GM23338 (cell line): ENCODE measurements at regions not wholly inside any gene's neighbourhood (a gene's known extent, or its start where the extent isn't known, plus 50 kb on each side); places are given as distances from the start of the nearest gene placed in this dataset.

ENCODE experiments used
- ATAC-seq: fragments of 200-7000 bp; cut with Tn5 transposase; 3 replicates; pipeline ENCODE4 v1.9.1; 2020
- DNase-seq: peaks from one replicate; pipeline ENCODE4 v3.0.0-alpha.2; 2015; ENCODE audit warnings: low spot score
- H2AFZ ChIP-seq: fragments of 200-600 bp; sonication (generic); 2 replicates; pipeline ENCODE4 v1.8.0; 2016; ENCODE audit warnings: antibody characterized with exemption, mild to moderate bottlenecking, moderate library complexity
- H3F3A ChIP-seq: fragments of 200-600 bp; sonication (generic); replicated peaks from 2 replicates; pipeline ENCODE4 v1.8.0; 2017; ENCODE audit warnings: antibody characterized with exemption, mixed run types, low read depth
- H3K27ac ChIP-seq: fragments of 200-600 bp; sonication (generic); 2 replicates; pipeline ENCODE4 v1.6.1; 2016; ENCODE audit warnings: low read depth
- H3K27me3 ChIP-seq: fragments of 200-600 bp; sonication (generic); 2 replicates; pipeline ENCODE4 v1.8.0; 2016; ENCODE audit warnings: mild to moderate bottlenecking, mixed run types, moderate library complexity; ENCODE audit not compliant: insufficient read depth
- H3K36me3 ChIP-seq: fragments of 200-600 bp; sonication (generic); 2 replicates; pipeline ENCODE4 v1.8.0; 2016; ENCODE audit warnings: mild to moderate bottlenecking; ENCODE audit not compliant: insufficient read depth
- H3K4me1 ChIP-seq: fragments of 200-600 bp; sonication (generic); 2 replicates; pipeline ENCODE4 v1.8.0; 2016; ENCODE audit warnings: mild to moderate bottlenecking, moderate library complexity; ENCODE audit not compliant: insufficient read depth
- H3K4me2 ChIP-seq: fragments of 200-600 bp; sonication (generic); 2 replicates; pipeline ENCODE4 v1.7.1; 2017; ENCODE audit warnings: mixed run types
- H3K4me3 ChIP-seq: fragments of 200-600 bp; sonication (generic); 2 replicates; pipeline ENCODE4 v1.6.1; 2016; ENCODE audit warnings: mixed run types
- H3K79me2 ChIP-seq: fragments of 200-600 bp; sonication (generic); replicated peaks from 2 replicates; pipeline ENCODE4 v1.8.0; 2017; ENCODE audit warnings: mild to moderate bottlenecking; ENCODE audit not compliant: insufficient read depth
- H3K9me2 ChIP-seq: fragments of 200-600 bp; sonication (generic); 2 replicates; pipeline ENCODE4 v1.8.0; 2017; ENCODE audit not compliant: insufficient read depth
- H4K20me1 ChIP-seq: fragments of 200-600 bp; sonication (generic); replicated peaks from 2 replicates; pipeline ENCODE4 v1.8.0; 2017; ENCODE audit warnings: mild to moderate bottlenecking; ENCODE audit not compliant: insufficient read depth
- H3K27ac Mint-ChIP-seq: 2 replicates; pipeline ENCODE4 v1.8.0; 2020; ENCODE audit warnings: inconsistent platforms, mild to moderate bottlenecking, moderate library complexity, mixed read lengths
- H3K27me3 Mint-ChIP-seq: 3 replicates; pipeline ENCODE4 v1.8.0; 2022; ENCODE audit warnings: low read depth, mild to moderate bottlenecking, moderate library complexity, mixed read lengths, inconsistent platforms; ENCODE audit not compliant: insufficient read depth, poor library complexity
- H3K36me3 Mint-ChIP-seq: 3 replicates; pipeline ENCODE4 v1.8.0; 2021; ENCODE audit warnings: low read depth, mild to moderate bottlenecking, inconsistent platforms, moderate library complexity, mixed read lengths
- H3K4me1 Mint-ChIP-seq: 3 replicates; pipeline ENCODE4 v1.8.0; 2020; ENCODE audit warnings: mild to moderate bottlenecking, inconsistent platforms, mixed read lengths
- H3K4me3 Mint-ChIP-seq: 3 replicates; pipeline ENCODE4 v1.8.0; 2021; ENCODE audit warnings: moderate library complexity, mild to moderate bottlenecking, inconsistent platforms, mixed read lengths
- H3K9me3 Mint-ChIP-seq: 3 replicates; pipeline ENCODE4 v1.8.0; 2020; ENCODE audit warnings: moderate library complexity, mild to moderate bottlenecking, inconsistent platforms, mixed read lengths
- CREB1 ChIP-seq: fragments of 250-450 bp; sonication (Bioruptor Pico); IDR thresholded peaks from 2 replicates; pipeline ENCODE4 v1.5.0; 2020; ENCODE audit warnings: low read depth, mild to moderate bottlenecking, moderate library complexity
- EZH2 ChIP-seq: fragments of 200-600 bp; sonication (generic); IDR thresholded peaks from one replicate; pipeline ENCODE4 v1.8.0; 2017; ENCODE audit warnings: antibody characterized with exemption, mild to moderate bottlenecking, low read depth; ENCODE audit not compliant: unreplicated experiment
- EZH2phosphoT487 ChIP-seq: fragments of 200-600 bp; sonication (generic); IDR thresholded peaks from one replicate; pipeline ENCODE4 v1.8.1; 2018; ENCODE audit warnings: antibody characterized with exemption; ENCODE audit not compliant: unreplicated experiment
- JUNB ChIP-seq: IDR thresholded peaks from one replicate; pipeline ENCODE4 v1.6.1; 2016; ENCODE audit warnings: antibody characterized with exemption; ENCODE audit not compliant: unreplicated experiment
- NANOG ChIP-seq: IDR thresholded peaks from 2 replicates; pipeline ENCODE4 v1.6.1; 2016; ENCODE audit warnings: antibody characterized with exemption, borderline replicate concordance
- POLR2AphosphoS5 ChIP-seq: IDR thresholded peaks from 2 replicates; pipeline ENCODE4 v1.6.1; 2016; ENCODE audit warnings: antibody characterized with exemption, low read depth
- STAT1 ChIP-seq: IDR thresholded peaks from one replicate; pipeline ENCODE4 v1.6.1; 2016; ENCODE audit warnings: antibody characterized with exemption; ENCODE audit not compliant: unreplicated experiment
- ZNF114 ChIP-seq: fragments of 250-450 bp; sonication (Bioruptor Pico); IDR thresholded peaks from 2 replicates; pipeline ENCODE4 v1.5.0; 2020; ENCODE audit warnings: mild to moderate bottlenecking, moderate library complexity
- ZNF331 ChIP-seq: fragments of 250-450 bp; sonication (Bioruptor Pico); IDR thresholded peaks from 2 replicates; pipeline ENCODE4 v1.5.0; 2020; ENCODE audit warnings: low read depth, mild to moderate bottlenecking, moderate library complexity
- ZNF462 ChIP-seq: fragments of 250-450 bp; sonication (Bioruptor Pico); IDR thresholded peaks from 2 replicates; pipeline ENCODE4 v1.5.0; 2020; ENCODE audit warnings: mild to moderate bottlenecking, moderate library complexity
- TF ChIP-seq, protein P1 (sequence below), 2 experiments: fragments of 200-600 bp in 1 of 2; sonication (generic) in 1 of 2; conservative IDR thresholded peaks; 2 replicates each; pipeline versions ENCODE4 v1.5.1 to v1.6.1; 2016 to 2017; ENCODE audit warnings: antibody characterized with exemption in 2 of 2, low read depth in 2 of 2, mild to moderate bottlenecking in 2 of 2, moderate library complexity in 1 of 2
- TF ChIP-seq, protein P2 (sequence below): IDR thresholded peaks from one replicate; pipeline ENCODE4 v1.6.1; 2018; ENCODE audit warnings: antibody characterized with exemption; ENCODE audit not compliant: unreplicated experiment

GRCh38 chr10:128642502-128642901 lies 516.3 kb upstream of the MKI67 start:
- Mint-ChIP-seq H3K27me3 (no peaks in the 10 kb centered on the region), H3K4me3 (no peak overlapping the region), H3K36me3 (no peaks in the 10 kb centered on the region), H3K27ac (no peak overlapping the region), H3K9me3 (no peaks in the 10 kb centered on the region; the same call in 2 of the 3 replicates), H3K4me1 (no peaks in the 10 kb centered on the region)
- no peak overlapping the region for H3K27ac ChIP-seq
- ATAC-seq (no peak), DNase-seq (no peak)
- H3K4me3 ChIP-seq: no peak overlapping the region
- no peak overlapping the region for H2AFZ ChIP-seq
- H3K27me3 ChIP-seq: no peaks in the 10 kb centered on the region
- H3K4me1 ChIP-seq: no peaks in the 10 kb centered on the region
- TF ChIP-seq EZH2: no peak
- no peak for TF ChIP-seq ZNF114 (CRISPR knock-in tag)
- no peak for TF ChIP-seq CREB1
- no peak for TF ChIP-seq ZNF331
- TF ChIP-seq STAT1: no peak
- no peak for TF ChIP-seq POLR2AphosphoS5
- TF ChIP-seq, protein P1, sequence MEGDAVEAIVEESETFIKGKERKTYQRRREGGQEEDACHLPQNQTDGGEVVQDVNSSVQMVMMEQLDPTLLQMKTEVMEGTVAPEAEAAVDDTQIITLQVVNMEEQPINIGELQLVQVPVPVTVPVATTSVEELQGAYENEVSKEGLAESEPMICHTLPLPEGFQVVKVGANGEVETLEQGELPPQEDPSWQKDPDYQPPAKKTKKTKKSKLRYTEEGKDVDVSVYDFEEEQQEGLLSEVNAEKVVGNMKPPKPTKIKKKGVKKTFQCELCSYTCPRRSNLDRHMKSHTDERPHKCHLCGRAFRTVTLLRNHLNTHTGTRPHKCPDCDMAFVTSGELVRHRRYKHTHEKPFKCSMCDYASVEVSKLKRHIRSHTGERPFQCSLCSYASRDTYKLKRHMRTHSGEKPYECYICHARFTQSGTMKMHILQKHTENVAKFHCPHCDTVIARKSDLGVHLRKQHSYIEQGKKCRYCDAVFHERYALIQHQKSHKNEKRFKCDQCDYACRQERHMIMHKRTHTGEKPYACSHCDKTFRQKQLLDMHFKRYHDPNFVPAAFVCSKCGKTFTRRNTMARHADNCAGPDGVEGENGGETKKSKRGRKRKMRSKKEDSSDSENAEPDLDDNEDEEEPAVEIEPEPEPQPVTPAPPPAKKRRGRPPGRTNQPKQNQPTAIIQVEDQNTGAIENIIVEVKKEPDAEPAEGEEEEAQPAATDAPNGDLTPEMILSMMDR (conservative IDR thresholded peaks at IDR 0.05; ENCODE audit: low read depth in 2 of 2): no peak
- no peak for TF ChIP-seq JUNB
- TF ChIP-seq, protein P2, sequence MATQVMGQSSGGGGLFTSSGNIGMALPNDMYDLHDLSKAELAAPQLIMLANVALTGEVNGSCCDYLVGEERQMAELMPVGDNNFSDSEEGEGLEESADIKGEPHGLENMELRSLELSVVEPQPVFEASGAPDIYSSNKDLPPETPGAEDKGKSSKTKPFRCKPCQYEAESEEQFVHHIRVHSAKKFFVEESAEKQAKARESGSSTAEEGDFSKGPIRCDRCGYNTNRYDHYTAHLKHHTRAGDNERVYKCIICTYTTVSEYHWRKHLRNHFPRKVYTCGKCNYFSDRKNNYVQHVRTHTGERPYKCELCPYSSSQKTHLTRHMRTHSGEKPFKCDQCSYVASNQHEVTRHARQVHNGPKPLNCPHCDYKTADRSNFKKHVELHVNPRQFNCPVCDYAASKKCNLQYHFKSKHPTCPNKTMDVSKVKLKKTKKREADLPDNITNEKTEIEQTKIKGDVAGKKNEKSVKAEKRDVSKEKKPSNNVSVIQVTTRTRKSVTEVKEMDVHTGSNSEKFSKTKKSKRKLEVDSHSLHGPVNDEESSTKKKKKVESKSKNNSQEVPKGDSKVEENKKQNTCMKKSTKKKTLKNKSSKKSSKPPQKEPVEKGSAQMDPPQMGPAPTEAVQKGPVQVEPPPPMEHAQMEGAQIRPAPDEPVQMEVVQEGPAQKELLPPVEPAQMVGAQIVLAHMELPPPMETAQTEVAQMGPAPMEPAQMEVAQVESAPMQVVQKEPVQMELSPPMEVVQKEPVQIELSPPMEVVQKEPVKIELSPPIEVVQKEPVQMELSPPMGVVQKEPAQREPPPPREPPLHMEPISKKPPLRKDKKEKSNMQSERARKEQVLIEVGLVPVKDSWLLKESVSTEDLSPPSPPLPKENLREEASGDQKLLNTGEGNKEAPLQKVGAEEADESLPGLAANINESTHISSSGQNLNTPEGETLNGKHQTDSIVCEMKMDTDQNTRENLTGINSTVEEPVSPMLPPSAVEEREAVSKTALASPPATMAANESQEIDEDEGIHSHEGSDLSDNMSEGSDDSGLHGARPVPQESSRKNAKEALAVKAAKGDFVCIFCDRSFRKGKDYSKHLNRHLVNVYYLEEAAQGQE: no peak
- TF ChIP-seq ZNF462 (CRISPR knock-in tag): no peak
- no peak for TF ChIP-seq NANOG
- TF ChIP-seq EZH2phosphoT487: no peak
- H3K36me3 ChIP-seq: no peaks in the 10 kb centered on the region
- no peaks in the 10 kb centered on the region for H3K79me2 ChIP-seq
- H4K20me1 ChIP-seq: no peaks in the 10 kb centered on the region
- H3F3A ChIP-seq: no peaks in the 10 kb centered on the region
- H3K4me2 ChIP-seq: no peak overlapping the region
- H3K9me2 ChIP-seq: no peaks in the 10 kb centered on the region; the same call in none of the 2 replicates
